OCI-LY1 (cell line): ENCODE measurements at regions not wholly inside any gene's neighbourhood (a gene's known extent, or its start where the extent isn't known, plus 50 kb on each side); places are given as distances from the start of the nearest gene placed in this dataset.

ENCODE experiments used
- H2AFZ ChIP-seq: fragments of 200-600 bp; sonication (generic), shearing (Covaris generic); 2 replicates; pipeline ENCODE4 v1.6.0; 2014; ENCODE audit warnings: antibody characterized with exemption, mild to moderate bottlenecking, low read length
- H3F3A ChIP-seq: fragments of 200-600 bp; sonication (generic), shearing (Covaris generic); 2 replicates; pipeline ENCODE4 v1.6.0; 2014; ENCODE audit warnings: mild to moderate bottlenecking, antibody characterized with exemption, low read length, moderate library complexity; ENCODE audit not compliant: insufficient read depth
- H3K27ac ChIP-seq: fragments of 200-600 bp; sonication (generic); 2 replicates; pipeline ENCODE4 v1.5.1; 2014; ENCODE audit warnings: low read length, mixed run types, mild to moderate bottlenecking, low read depth; ENCODE audit not compliant: poor library complexity, severe bottlenecking
- H3K27me3 ChIP-seq: fragments of 200-600 bp; sonication (generic); 2 replicates; pipeline ENCODE4 v1.6.0; 2014; ENCODE audit warnings: antibody characterized with exemption, mild to moderate bottlenecking, low read length, moderate library complexity; ENCODE audit not compliant: insufficient read depth
- H3K36me3 ChIP-seq: fragments of 200-600 bp; sonication (generic); 2 replicates; pipeline ENCODE4 v1.6.1; 2014; ENCODE audit warnings: mild to moderate bottlenecking, antibody characterized with exemption, low read length, moderate library complexity, mixed read lengths; ENCODE audit not compliant: insufficient read depth
- H3K4me1 ChIP-seq: fragments of 200-600 bp; sonication (generic); 2 replicates; pipeline ENCODE4 v1.5.1; 2014; ENCODE audit warnings: mild to moderate bottlenecking, low read length, moderate library complexity; ENCODE audit not compliant: insufficient read depth, severe bottlenecking
- H3K4me2 ChIP-seq: fragments of 200-600 bp; sonication (generic), shearing (Covaris generic); 2 replicates; pipeline ENCODE4 v1.6.1; 2014; ENCODE audit warnings: low read length
- H3K4me3 ChIP-seq: fragments of 200-600 bp; sonication (generic); 2 replicates; pipeline ENCODE4 v1.5.1; 2014; ENCODE audit warnings: low read length, low read depth, mild to moderate bottlenecking, mixed read lengths; ENCODE audit not compliant: poor library complexity, severe bottlenecking
- H3K79me2 ChIP-seq: fragments of 200-600 bp; shearing (Covaris generic); 2 replicates; pipeline ENCODE4 v1.6.1; 2016; ENCODE audit warnings: mixed run types, low read length, mixed read lengths; ENCODE audit not compliant: insufficient read depth
- H3K9ac ChIP-seq: fragments of 200-600 bp; sonication (generic), shearing (Covaris generic); 2 replicates; pipeline ENCODE4 v1.6.1; 2014; ENCODE audit warnings: mild to moderate bottlenecking, low read length, mixed read lengths
- H3K9me2 ChIP-seq: fragments of 200-600 bp; sonication (generic), shearing (Covaris generic); 2 replicates; pipeline ENCODE4 v1.6.1; 2014; ENCODE audit warnings: low read depth, mild to moderate bottlenecking, low read length, mixed read lengths
- H3K9me3 ChIP-seq: fragments of 200-600 bp; shearing (Covaris generic); 2 replicates; pipeline ENCODE4 v1.6.1; 2014; ENCODE audit warnings: low read length, mixed read lengths
- H4K20me1 ChIP-seq: fragments of 200-600 bp; sonication (generic), shearing (Covaris generic); 2 replicates; pipeline ENCODE4 v1.6.0; 2016; ENCODE audit warnings: mild to moderate bottlenecking, low read length; ENCODE audit not compliant: insufficient read depth
- CTCF ChIP-seq: fragments of 200-600 bp; sonication (generic), shearing (Covaris generic); IDR thresholded peaks from 2 replicates; pipeline ENCODE4 v1.5.1; 2017; ENCODE audit warnings: mild to moderate bottlenecking, antibody characterized with exemption, low read length, moderate library complexity, mixed read lengths
- EZH2 ChIP-seq: fragments of 200-600 bp; sonication (generic), shearing (Covaris generic); IDR thresholded peaks from 2 replicates; pipeline ENCODE4 v1.8.0; 2017; ENCODE audit warnings: borderline replicate concordance, mixed run types, mild to moderate bottlenecking, antibody characterized with exemption, low read length, moderate library complexity, mixed read lengths

GRCh38 chr20:55557191-55557590, 448.1 kb downstream of the CBLN4 start:
- Histone ChIP-seq H3K9ac (no peak overlapping the region), H2AFZ (no peak overlapping the region)
- TF ChIP-seq CTCF (no peak), EZH2 (no peak)

GRCh38 chr20:55555075-55555650, 450.2 kb downstream of the CBLN4 start:
- Histone ChIP-seq H3K79me2 (no peaks in the 10 kb centered on the region), H3K4me2 (no peak overlapping the region), H3K9ac (no peak overlapping the region), H2AFZ (no peak overlapping the region), H3F3A (no peaks in the 10 kb centered on the region), H3K9me2 (no peaks in the 10 kb centered on the region), H3K9me3 (no peaks in the 10 kb centered on the region), H4K20me1 (no peaks in the 10 kb centered on the region), H3K36me3 (no peaks in the 10 kb centered on the region), H3K4me3 (no peak overlapping the region), H3K27me3 (no peaks in the 10 kb centered on the region), H3K27ac (no peak overlapping the region), H3K4me1 (no peaks in the 10 kb centered on the region)
- TF ChIP-seq CTCF (no peak), EZH2 (no peak)

More at GRCh38 chr20:55557191-55557590, 448.1 kb downstream of the CBLN4 start:
- Histone ChIP-seq H3K4me3 (no peak overlapping the region), H3K4me1 (no peaks in the 10 kb centered on the region), H3K4me2 (no peak overlapping the region), H4K20me1 (no peaks in the 10 kb centered on the region), H3K9me2 (no peaks in the 10 kb centered on the region), H3K27me3 (no peaks in the 10 kb centered on the region), H3K9me3 (no peaks in the 10 kb centered on the region), H3K36me3 (no peaks in the 10 kb centered on the region), H3K27ac (no peak overlapping the region), H3F3A (no peaks in the 10 kb centered on the region), H3K79me2 (no peaks in the 10 kb centered on the region)

GRCh38 chr20:55544638-55545037, 460.7 kb downstream of the CBLN4 start:
- no peaks in the 10 kb centered on the region for H3K36me3 ChIP-seq
- H3K4me2 ChIP-seq = no peak overlapping the region
- no peaks in the 10 kb centered on the region for H3K79me2 ChIP-seq
- no peaks in the 10 kb centered on the region for H3K27me3 ChIP-seq
- no peaks in the 10 kb centered on the region for H3K9me3 ChIP-seq
- no peaks in the 10 kb centered on the region for H4K20me1 ChIP-seq
- H3K27ac ChIP-seq = no peak overlapping the region
- no peaks in the 10 kb centered on the region for H3F3A ChIP-seq
- H3K9me2 ChIP-seq = no peaks in the 10 kb centered on the region
- H3K4me1 ChIP-seq = no peaks in the 10 kb centered on the region
- H3K4me3 ChIP-seq = no peak overlapping the region
- H3K9ac ChIP-seq = no peak overlapping the region
- H2AFZ ChIP-seq = no peak overlapping the region
- TF ChIP-seq EZH2 (no peak), CTCF (no peak)
